GM10266 (cell line): ENCODE measurements at regions not wholly inside any gene's neighbourhood (a gene's known extent, or its start where the extent isn't known, plus 50 kb on each side); places are given as distances from the start of the nearest gene placed in this dataset.

Source experiments
- DNase-seq: peaks from one replicate; pipeline ENCODE4 v3.0.0; 2012; ENCODE audit errors: extremely low spot score
- TF ChIP-seq, protein P1 (sequence below): IDR thresholded peaks from 2 replicates; pipeline ENCODE4 v1.5.1; 2012; ENCODE audit warnings: mild to moderate bottlenecking, low read depth; ENCODE audit not compliant: control insufficient read depth, insufficient read depth; ENCODE audit errors: missing control alignments

DNA sequence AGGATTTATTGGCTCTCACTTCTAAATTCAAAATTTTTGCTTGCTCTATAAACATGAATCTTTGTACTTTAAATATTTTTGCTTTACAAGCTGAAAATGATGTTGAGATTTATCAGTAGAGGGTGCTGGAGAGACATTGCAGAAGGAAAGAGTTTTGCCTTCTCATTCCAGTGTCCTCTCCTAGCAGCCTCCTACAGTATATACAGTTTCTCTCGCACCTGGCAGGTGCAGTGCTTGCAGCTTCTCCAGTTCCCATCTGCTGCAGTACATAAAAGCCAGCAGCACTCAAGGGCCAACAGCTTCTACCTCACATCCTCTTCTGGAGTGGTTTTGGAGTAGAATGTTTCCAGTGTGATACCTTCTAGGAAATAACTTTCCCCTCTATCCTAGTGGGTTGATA is 601.8 kb upstream of the ATXN7L3B start:
- TF ChIP-seq, protein P1, sequence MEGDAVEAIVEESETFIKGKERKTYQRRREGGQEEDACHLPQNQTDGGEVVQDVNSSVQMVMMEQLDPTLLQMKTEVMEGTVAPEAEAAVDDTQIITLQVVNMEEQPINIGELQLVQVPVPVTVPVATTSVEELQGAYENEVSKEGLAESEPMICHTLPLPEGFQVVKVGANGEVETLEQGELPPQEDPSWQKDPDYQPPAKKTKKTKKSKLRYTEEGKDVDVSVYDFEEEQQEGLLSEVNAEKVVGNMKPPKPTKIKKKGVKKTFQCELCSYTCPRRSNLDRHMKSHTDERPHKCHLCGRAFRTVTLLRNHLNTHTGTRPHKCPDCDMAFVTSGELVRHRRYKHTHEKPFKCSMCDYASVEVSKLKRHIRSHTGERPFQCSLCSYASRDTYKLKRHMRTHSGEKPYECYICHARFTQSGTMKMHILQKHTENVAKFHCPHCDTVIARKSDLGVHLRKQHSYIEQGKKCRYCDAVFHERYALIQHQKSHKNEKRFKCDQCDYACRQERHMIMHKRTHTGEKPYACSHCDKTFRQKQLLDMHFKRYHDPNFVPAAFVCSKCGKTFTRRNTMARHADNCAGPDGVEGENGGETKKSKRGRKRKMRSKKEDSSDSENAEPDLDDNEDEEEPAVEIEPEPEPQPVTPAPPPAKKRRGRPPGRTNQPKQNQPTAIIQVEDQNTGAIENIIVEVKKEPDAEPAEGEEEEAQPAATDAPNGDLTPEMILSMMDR: no peak
- no peak for DNase-seq

DNA sequence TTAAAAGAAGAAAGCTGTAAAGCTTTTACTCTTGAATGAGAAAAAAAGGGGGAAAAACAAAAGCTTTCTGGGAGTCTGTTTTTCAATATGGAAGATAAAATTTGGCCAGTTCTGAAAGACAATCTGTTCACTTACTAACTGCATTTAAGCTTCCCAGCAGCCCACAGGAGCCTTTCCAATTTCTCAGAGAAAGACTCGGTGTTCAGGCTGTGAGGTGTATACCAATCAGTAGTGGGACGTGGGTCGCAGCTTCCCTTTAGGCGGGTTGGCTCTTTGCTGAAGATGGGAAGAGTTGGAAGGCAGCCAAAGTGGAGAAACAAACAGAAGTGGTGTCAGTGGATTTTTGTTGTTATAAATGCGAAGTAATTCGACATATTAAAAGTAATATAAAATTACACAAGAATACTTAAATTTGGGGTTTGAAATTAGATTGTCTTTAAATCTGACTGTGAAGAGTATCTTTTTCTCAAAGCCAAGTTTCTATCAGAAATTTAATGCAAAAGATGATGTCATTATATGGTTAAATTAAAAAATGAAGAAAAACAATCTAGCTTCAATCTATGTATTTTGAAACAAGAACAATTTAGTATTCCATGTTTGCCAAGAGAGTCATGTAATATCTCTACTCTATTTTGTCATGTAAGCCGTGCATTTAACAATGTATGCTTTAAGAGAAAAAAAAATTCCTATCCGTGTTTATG is 590.2 kb upstream of the ATXN7L3B start:
- DNase-seq: no peak
- TF ChIP-seq, protein P1: no peak

DNA sequence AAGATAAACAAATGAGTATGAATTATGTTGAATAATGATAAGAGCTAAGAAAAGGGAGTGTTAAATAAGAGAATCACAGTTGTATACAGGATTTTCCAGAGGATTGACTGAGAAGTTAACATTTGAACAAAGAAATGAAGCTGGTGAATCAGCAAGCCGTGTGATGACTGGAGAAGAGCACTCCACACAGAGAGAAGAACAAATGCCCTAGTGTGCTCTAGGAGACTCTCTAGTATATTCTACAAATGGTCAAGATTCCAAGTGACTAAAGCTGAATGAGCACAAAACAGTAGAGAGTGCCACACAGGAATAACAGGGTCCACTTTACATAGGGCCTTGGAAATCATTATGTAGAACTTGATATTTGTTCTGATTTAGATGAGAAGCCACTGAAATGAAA is 587.1 kb upstream of the ATXN7L3B start:
- no peak for DNase-seq
- TF ChIP-seq, protein P1: no peak

DNA sequence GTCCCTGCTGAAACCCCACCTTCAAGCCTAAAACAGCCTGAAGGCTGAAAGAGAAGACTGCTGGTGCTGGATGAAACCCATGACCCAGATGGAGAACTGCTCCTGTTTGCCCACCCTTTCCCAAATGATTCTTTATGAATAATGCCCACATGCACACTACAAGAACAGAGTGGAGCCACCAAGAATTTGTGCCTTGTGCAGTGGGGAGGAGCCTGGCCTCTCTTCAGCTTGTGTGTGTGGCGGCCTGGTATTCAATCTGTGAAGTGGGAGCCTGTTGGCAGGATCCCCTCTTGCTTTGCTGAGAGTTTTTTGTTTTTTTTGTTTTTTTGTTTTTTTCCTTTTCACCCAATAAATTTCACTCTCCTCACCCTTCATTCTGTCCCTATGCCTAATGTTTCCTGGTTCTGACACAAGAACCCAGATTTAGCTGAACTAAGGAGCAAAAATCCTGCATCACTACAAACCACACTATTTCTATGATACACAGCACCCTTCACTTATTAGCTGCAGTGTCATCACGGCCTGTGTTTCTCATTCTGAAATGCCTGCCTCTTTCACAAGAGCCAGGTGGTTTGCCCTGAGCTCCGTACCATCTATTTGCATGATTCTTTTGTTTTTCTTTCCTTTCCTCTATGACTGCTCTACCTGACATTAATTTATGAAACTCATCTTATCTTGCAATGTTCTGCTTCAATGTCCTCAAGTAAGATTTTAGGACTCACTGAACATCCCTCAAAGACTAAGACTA is 585.5 kb upstream of the ATXN7L3B start:
- DNase-seq: no peak
- TF ChIP-seq, protein P1: no peak

DNA sequence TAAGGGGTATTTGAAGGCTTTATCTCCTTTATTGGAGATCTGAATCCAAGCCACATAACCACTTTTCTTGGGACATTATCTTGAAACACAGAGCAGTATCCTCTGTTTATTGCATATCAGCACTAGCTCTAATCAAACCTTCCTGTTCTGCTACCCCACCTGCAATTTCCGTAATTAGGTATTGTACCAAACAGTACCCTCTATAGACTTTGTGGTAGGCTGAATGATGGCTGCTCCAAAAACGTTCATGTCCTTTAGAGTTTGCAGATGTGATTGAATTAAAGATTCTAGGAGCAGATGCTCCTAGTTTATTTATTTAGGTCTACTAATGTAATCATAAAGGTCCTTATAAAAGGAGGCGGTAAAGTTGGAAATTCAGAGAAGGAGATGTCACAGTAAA is 573.0 kb upstream of the ATXN7L3B start:
- DNase-seq: no peak
- TF ChIP-seq, protein P1: no peak

DNA sequence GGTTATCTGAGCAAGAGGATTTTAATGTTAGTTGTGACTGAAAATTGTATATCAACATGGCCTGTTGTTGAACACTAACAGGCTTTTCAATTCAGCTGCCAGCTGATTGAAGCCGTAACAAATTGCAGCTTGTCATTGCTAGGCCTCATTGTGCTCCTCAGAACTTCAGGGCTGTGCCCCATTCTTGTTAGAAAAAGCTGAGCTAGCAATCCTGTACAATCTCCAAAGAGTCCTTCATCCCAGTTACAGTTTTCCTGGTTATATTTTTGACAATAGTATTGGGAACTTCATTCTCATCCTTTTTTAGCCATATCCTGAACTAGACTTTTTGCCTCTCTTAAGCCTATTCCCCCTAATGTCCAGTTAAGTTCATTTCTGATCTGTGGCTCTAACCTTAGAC is 564.1 kb upstream of the ATXN7L3B start:
- DNase-seq: no peak
- TF ChIP-seq, protein P1: no peak

DNA sequence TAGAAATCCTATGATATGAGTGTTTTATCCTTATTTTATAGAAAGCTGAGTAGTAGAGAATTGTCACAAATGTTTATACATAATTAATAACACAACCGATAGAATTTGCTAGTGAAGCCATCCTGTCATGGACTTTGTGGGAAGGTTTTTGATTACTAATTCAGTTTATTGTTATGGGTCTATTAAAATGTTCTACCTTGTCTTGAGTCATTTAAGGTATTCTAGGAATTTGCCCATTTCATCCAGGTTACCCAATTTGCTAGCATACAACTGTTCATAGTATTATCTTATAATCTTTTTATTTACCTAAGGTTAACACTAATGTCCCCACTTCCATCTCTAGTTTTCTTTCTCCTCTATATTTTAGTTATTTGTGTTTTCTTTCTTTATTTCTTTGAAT is 553.1 kb upstream of the ATXN7L3B start:
- TF ChIP-seq, protein P1: no peak
- DNase-seq: no peak
